GM21526 (cell line): ENCODE measurements at regions not wholly inside any gene's neighbourhood (a gene's known extent, or its start where the extent isn't known, plus 50 kb on each side); places are given as distances from the start of the nearest gene placed in this dataset.

Experiments
- ATAC-seq: cut with Tn5 transposase; IDR thresholded peaks from one replicate; pipeline ENCODE4 v1.9.1; 2021; ENCODE audit warnings: moderate library complexity; ENCODE audit not compliant: unreplicated experiment, low FRiP score

- peak; percentile 34 for ATAC-seq
Observed at GRCh38 chr13:99436686-99437416, 64.4 kb upstream of the TM9SF2 start.

- ATAC-seq = no peak
Observed at GRCh38 chr13:99439048-99439447, 62.2 kb upstream of the TM9SF2 start.

DNA sequence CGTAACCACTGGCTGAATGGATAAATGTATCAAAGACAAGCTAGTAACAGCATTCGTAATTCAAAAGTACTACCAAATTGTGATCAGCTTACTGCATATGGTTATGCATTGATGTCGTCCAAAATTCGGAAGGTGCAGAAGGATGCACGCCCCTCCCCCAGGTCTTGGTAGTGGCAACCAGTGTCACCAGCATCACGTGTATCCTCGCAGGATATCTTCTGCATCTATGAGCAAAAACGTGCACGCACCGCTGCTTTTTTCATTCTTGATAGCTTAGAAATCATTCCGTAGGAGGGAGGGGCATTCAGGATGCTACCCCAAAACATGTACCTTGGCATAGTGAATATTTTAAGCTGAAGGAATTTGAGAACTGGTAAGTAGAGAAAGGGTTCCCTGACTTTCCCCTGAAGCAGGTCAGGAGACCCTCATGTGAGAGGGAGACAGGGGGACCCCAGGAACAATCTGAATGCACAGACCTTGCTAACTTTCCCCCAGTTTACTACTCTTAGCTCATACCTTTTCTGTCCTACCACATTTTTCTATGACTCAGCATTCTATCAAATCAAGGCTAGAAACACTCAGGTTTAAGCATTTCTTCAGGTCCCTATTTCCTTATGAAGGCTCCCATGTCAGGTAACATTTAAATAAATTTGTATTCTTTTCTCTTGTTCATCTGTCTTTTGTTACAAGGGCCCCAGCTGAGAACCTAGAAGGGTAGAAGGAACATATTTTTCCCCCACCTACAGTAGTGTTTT is 61.2 kb upstream of the TM9SF2 start:
- ATAC-seq = no peak

DNA sequence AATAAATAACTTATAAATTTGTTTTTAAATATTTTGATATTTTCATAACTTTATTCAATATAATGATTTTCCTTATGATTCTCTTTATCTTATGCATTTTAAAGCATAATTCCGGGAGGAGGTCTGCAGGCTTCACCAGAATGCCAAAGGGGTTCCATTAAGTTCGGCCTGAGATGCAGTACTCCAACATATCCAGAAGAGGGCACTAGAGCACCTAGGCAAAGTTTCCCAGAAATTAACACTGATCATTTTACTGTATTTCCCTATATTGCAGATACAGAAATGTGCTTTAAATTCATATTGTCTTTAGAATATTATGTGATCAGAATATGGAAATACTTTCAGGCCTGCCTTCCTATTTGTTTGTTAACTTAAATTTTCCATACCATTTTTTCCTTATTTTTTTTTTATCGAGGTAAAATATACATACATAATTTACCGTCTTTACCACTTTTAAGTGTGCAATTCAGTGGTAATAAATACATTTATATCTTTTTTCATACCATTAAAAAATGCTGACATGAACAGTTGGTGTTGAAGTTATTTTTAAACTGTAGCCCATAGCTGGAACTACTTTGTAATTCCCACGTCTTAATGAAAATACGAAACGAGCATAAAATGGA is 58.9 kb upstream of the TM9SF2 start:
- no peak for ATAC-seq

DNA sequence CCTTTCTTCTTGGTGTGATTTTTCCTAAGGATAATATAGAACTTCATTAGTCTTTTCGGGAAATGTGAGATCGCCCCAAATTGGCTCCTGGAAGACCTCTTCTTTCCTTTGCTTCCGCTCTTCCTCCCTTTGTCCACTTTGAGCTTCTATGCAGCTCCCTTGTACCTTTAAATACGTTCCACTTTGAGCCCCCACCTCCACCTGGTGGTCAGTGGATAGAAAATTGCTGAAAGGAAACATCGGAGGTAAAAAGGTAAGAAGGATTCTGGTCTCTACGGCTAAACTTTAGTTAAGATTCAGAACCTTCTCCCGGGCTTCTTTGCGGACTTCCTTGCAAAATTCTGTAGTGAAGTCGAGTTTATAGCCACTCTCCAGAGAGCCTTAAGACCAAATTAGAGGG is 55.0 kb upstream of the TM9SF2 start:
- ATAC-seq = no peak

DNA sequence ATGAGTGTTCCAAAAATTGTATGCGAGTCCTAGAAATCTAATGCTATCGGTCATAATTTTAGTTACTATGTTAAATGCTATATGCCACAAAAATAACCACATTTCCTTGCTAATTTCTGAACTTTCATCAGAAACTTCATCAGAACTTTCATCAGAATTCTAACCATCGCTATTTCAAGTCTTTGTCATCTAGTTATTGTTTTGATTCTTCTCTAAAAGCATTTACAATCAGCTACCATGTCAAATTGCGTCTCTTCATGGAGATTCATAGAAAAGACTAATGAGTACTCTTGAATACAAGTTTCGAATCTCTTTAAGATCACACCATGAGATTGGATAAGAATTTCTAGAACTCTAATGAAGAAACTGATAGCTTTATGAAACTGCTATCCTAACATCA is 52.7 kb upstream of the TM9SF2 start:
- ATAC-seq = no peak

DNA sequence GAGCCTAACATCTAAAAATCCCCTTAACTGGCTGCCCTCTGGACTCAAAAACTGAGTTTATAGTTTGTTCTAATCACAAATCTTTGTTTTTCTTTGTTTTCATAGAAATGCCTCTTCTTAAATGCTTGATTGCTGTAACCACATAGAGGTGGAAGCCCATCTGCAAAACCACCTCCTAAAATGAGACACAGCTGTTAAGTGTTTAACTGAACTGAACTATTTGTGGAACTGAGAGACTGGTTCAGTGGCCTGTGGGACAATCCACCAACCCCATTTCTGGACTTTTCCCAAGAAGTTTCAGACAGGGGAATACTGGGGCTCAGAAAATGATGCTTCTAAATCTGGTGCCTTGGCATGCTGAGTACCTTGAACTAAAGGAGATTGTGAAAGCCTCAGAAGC is 50.9 kb upstream of the TM9SF2 start:
- no peak for ATAC-seq
